ENCODE measurements at regions not wholly inside any gene's neighbourhood (a gene's known extent, or its start where the extent isn't known, plus 50 kb on each side); places are given as distances from the start of the nearest gene placed in this dataset.

DNA sequence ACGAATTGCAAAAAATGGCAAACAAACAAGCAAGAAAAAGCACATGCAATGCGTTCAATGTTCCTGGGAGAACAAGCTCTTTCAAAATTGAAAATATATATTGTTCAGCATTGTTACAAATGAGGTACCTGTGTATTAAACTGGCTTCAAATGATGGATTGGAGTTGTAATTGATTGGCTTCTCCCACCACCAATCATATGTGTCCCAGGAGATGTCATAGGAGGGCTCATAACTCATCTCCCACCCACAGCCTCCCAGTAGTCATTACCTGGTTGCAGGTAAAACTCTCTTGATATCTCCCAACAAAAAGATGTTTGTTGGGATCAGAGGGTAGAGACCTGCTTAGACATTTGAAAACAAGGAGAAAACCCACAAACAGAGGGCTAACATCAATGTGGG, 302.9 kb downstream of the BAMBI start:
- H3K36me3 ChIP-seq, result no peaks in the 10 kb centered on the region
- 84 to 86% methylated on average over 2 of the region's 2 CpGs for WGBS, 2 donors
- H3K4me1 ChIP-seq, result peaks cover 0 to 25% (median 17%) of the 10 kb centered on the region in 3 donors
- intact Hi-C loops (cut with DNase I), result no loop called here
- no peak overlapping the region for H3K27ac ChIP-seq
- peaks cover 0 to 5% (median 2%) of the 10 kb centered on the region in 4 donors for H3K27me3 ChIP-seq
- TF ChIP-seq POLR2A (IDR thresholded peaks at IDR 0.05), result no peak
- TF ChIP-seq, protein P1, sequence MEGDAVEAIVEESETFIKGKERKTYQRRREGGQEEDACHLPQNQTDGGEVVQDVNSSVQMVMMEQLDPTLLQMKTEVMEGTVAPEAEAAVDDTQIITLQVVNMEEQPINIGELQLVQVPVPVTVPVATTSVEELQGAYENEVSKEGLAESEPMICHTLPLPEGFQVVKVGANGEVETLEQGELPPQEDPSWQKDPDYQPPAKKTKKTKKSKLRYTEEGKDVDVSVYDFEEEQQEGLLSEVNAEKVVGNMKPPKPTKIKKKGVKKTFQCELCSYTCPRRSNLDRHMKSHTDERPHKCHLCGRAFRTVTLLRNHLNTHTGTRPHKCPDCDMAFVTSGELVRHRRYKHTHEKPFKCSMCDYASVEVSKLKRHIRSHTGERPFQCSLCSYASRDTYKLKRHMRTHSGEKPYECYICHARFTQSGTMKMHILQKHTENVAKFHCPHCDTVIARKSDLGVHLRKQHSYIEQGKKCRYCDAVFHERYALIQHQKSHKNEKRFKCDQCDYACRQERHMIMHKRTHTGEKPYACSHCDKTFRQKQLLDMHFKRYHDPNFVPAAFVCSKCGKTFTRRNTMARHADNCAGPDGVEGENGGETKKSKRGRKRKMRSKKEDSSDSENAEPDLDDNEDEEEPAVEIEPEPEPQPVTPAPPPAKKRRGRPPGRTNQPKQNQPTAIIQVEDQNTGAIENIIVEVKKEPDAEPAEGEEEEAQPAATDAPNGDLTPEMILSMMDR (IDR thresholded peaks at IDR 0.05), result no peak
- no peaks in the 10 kb centered on the region for H3K9me3 ChIP-seq
- no peak overlapping the region for H3K4me3 ChIP-seq
- DNase-seq, result no peak

- H3K9me3 ChIP-seq, result no peaks in the 10 kb centered on the region
- H3K36me3 ChIP-seq, result no peaks in the 10 kb centered on the region
- H3K27ac ChIP-seq, result no peak overlapping the region
- H3K4me3 ChIP-seq, result no peak overlapping the region
- H3K4me1 ChIP-seq, result peaks cover 0 to 25% (median 16%) of the 10 kb centered on the region in 3 donors
- 66 to 81% methylated on average over 3 of the region's 3 CpGs for WGBS, 2 donors
- TF ChIP-seq POLR2A (IDR thresholded peaks at IDR 0.05), result no peak
- TF ChIP-seq, protein P1 (IDR thresholded peaks at IDR 0.05), result no peak
- peaks cover 0 to 5% (median 2%) of the 10 kb centered on the region in 4 donors for H3K27me3 ChIP-seq
- intact Hi-C loops (cut with DNase I), result no loop called here
- no peak for DNase-seq
These were observed 303.7 kb downstream of the BAMBI start for GRCh38 chr10:28981007-28981406.

DNA sequence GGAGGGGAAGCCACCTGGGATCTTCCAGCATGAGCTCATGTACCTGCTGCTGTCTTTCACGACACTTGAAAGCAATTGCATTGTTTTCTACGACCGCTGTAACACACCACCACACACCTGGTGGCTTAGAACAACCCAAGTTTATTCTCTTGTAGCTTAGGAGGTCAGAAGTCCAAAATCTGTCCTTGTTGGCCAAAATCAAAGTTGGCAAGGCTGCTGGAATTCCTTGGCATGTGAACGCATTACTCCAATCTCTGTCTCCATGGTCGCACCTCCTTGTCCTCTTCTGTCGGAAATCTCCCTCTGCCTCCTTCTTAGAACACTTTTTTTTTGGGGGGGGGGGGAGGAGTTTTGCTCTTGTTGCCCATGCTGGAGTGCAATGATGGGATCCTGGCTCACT, 305.7 kb downstream of the BAMBI start:
- Histone ChIP-seq H3K4me1 (peaks cover 0 to 33% (median 18%) of the 10 kb centered on the region in 3 donors), H3K4me3 (no peak overlapping the region), H3K9me3 (no peaks in the 10 kb centered on the region), H3K27ac (no peak overlapping the region), H3K27me3 (peaks cover 0 to 5% (median 0%) of the 10 kb centered on the region in 4 donors), H3K36me3 (no peaks in the 10 kb centered on the region)
- intact Hi-C loops (cut with DNase I), result no loop called here
- TF ChIP-seq, protein P1 (IDR thresholded peaks at IDR 0.05), result no peak
- no peak for TF ChIP-seq POLR2A (IDR thresholded peaks at IDR 0.05)
- no peak for DNase-seq
- 78 to 96% methylated on average over 6 of the region's 6 CpGs for WGBS, 2 donors

- peaks cover 0 to 33% (median 18%) of the 10 kb centered on the region in 3 donors for H3K4me1 ChIP-seq
- no peaks in the 10 kb centered on the region for H3K36me3 ChIP-seq
- no peaks in the 10 kb centered on the region for H3K9me3 ChIP-seq
- H3K27me3 ChIP-seq, result peaks cover 0 to 5% (median 0%) of the 10 kb centered on the region in 4 donors
- H3K27ac ChIP-seq, result peak overlapping the region; percentile 55 to 78 (median 70)
- TF ChIP-seq, protein P1 (IDR thresholded peaks at IDR 0.05), result no peak
- no peak for TF ChIP-seq POLR2A (IDR thresholded peaks at IDR 0.05)
- 27 to 41% methylated on average over 3 of the region's 3 CpGs for WGBS, 2 donors
- intact Hi-C loops (cut with DNase I), result no loop called here
- no peak for DNase-seq
- no peak overlapping the region for H3K4me3 ChIP-seq
These were observed 305.1 kb upstream of the LYZL1 start for GRCh38 chr10:28983799-28984198.

GRCh38 chr10:28984431-28984830, 304.4 kb upstream of the LYZL1 start:
- peak; percentile 21 for DNase-seq
- H3K36me3 ChIP-seq, result no peaks in the 10 kb centered on the region
- no peaks in the 10 kb centered on the region for H3K9me3 ChIP-seq
- peaks cover 0 to 5% (median 0%) of the 10 kb centered on the region in 4 donors for H3K27me3 ChIP-seq
- no peak overlapping the region for H3K4me3 ChIP-seq
- TF ChIP-seq, protein P1 (IDR thresholded peaks at IDR 0.05), result no peak
- TF ChIP-seq POLR2A (IDR thresholded peaks at IDR 0.05), result no peak
- H3K27ac ChIP-seq, result peak overlapping the region; percentile 55 to 78 (median 70)
- H3K4me1 ChIP-seq, result peaks cover 0 to 33% (median 18%) of the 10 kb centered on the region in 3 donors
- intact Hi-C loops (cut with DNase I), result no loop called here
- WGBS, 2 donors, result 8 to 11% methylated on average over 6 of the region's 6 CpGs

All from esophagus squamous epithelium (tissue), 5 donors.